AG10803 (cell line): ENCODE measurements at regions not wholly inside any gene's neighbourhood (a gene's known extent, or its start where the extent isn't known, plus 50 kb on each side); places are given as distances from the start of the nearest gene placed in this dataset.

Source experiments
- DNase-seq: peaks from one replicate; pipeline ENCODE4 v3.0.0; 2010; ENCODE audit warnings: low read depth
- H3K4me3 ChIP-seq: 2 replicates; pipeline ENCODE4 v1.5.1; 2011; ENCODE audit warnings: mild to moderate bottlenecking, low read length, control low read depth
- TF ChIP-seq, protein P1 (sequence below): conservative IDR thresholded peaks from 2 replicates; pipeline ENCODE4 v1.5.1; 2011; ENCODE audit warnings: mild to moderate bottlenecking, low read length, control low read depth, inconsistent platforms

DNA sequence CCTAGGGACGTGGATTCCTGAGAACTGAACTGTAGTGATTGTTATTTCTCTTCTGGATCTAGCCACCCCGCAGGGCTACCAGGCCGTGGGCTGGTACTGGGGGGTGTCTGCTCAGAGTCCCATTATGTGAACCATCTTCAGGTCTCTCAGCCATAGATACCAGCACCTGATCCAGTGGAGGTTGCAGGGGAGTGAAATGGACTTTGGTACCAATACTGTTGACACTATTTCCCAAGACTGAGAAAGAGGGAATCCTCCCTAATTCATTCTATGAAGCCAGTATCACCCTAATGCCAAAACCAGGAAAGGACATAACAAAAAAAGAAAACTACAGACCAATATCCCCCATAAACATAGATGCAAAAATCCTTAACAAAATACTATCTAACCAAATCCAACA lies 237.0 kb upstream of the AGTR1 start:
- no peak for DNase-seq
- H3K4me3 ChIP-seq, result no peak overlapping the region
- TF ChIP-seq, protein P1, sequence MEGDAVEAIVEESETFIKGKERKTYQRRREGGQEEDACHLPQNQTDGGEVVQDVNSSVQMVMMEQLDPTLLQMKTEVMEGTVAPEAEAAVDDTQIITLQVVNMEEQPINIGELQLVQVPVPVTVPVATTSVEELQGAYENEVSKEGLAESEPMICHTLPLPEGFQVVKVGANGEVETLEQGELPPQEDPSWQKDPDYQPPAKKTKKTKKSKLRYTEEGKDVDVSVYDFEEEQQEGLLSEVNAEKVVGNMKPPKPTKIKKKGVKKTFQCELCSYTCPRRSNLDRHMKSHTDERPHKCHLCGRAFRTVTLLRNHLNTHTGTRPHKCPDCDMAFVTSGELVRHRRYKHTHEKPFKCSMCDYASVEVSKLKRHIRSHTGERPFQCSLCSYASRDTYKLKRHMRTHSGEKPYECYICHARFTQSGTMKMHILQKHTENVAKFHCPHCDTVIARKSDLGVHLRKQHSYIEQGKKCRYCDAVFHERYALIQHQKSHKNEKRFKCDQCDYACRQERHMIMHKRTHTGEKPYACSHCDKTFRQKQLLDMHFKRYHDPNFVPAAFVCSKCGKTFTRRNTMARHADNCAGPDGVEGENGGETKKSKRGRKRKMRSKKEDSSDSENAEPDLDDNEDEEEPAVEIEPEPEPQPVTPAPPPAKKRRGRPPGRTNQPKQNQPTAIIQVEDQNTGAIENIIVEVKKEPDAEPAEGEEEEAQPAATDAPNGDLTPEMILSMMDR, result no peak

DNA sequence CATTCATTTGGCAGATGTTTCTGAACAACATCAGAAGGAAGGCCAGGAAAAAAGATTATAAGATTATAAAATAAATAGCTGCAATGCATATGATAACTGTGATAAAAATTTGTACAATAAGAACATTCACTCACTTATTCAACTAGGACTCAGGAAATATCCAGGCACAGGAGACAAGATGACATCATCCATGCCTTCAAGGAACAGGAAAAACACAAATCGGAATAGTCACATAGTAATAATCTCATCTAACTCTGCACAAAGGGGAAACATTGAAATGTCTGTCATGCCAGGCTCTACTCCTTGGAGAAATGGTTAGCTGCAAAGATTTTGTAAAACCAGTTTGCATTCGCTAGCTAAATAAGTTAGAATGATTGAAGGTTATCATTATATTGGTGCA lies 233.5 kb upstream of the AGTR1 start:
- DNase-seq, result no peak
- TF ChIP-seq, protein P1, result no peak
- no peak overlapping the region for H3K4me3 ChIP-seq

DNA sequence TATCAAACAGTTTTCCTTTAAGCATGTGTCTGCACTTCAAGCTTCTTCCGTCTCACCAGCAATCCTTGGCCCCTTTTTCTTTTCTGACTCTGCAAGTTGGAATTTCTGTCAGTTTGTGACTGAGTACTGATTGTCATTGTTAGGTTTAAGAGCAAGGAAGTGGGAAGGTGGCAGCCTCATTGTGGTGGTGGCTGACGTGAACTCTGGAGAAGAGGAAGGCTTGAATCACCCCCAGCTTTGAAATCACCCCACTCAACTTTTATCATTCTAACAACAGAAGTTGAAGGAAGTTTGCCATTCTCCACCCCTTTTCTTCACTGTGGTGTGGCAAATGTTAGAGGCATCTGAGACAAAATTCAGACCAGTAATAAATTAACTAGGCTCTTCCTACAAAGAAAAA lies 231.6 kb upstream of the AGTR1 start:
- no peak overlapping the region for H3K4me3 ChIP-seq
- TF ChIP-seq, protein P1, result no peak
- peak; percentile 51 for DNase-seq

DNA sequence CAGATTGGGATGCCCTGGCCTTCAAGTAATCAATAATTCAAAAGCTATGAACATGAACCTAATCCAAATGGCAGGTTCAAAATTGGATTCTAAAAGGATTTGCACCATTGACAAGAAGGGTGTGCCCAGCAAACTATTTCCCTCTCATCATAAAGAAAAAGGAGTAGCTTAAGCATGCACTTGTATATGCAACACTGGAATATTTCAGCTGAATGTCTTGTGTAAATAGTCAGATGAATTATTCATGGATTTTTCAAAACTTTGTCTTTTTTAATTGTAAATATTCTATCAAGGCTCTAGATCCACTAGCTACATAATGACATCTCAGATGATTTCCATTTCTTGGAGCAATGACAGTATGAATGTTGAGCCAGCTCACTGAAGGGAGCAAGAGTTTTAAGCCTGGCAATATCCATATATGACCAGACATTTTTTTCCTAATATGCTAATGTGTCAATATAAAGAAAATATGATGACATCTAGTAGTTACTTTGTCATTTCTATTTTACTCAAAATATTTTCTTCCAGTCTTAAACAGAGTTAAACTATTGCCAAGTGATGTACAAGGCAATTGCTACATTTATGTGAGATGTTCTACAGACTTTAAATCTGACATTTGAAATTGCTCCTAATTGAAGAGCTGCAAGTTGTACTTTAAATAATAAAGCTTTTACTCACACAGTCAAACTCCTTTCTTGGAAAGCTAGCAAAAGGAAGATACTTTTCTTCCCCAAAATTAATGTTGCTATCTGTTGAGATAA lies 230.5 kb upstream of the AGTR1 start:
- DNase-seq, result no peak

DNA sequence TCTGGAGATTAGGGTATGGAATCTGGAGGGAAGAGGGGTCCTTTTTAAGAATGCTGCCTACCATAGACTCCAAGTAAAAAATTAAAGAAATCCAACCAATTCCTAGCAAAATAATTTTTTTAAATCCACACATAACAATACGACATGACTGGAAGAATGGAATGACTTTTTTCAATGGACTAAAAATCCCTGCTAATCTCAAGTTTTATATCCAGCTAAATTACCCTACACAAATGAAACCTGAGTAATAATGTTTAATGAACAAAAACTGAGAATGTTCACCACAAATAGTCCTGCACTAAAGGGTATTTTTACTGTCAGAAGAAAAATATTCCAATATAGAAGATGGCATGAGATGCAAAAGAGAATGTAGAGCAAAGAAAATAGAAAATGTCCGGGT lies 220.3 kb upstream of the AGTR1 start:
- DNase-seq, result no peak
- no peak overlapping the region for H3K4me3 ChIP-seq
- TF ChIP-seq, protein P1, result no peak

More for the DNA sequence above, 230.5 kb upstream of the AGTR1 start:
- no peak overlapping the region for H3K4me3 ChIP-seq
- TF ChIP-seq, protein P1, result no peak

DNA sequence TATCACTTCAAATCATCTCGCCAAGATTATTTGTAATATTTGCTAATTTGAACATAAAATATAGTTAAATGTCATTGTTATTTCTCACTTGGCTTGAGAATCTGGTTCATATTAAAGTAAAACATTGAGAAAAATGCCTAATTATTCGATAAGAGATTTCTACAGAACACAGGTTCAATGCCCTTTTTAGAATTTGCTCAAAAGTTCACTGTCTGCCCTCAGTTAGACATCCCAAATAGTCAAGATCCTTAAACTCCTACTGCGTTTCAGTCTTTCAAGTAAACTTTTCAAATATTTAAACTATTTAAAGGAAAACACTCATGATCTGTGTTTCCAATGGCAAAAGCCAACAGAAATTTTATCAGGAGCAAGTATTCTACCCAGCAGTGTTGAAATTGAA lies 204.1 kb upstream of the AGTR1 start:
- H3K4me3 ChIP-seq, result no peak overlapping the region
- DNase-seq, result no peak
- TF ChIP-seq, protein P1, result no peak

DNA sequence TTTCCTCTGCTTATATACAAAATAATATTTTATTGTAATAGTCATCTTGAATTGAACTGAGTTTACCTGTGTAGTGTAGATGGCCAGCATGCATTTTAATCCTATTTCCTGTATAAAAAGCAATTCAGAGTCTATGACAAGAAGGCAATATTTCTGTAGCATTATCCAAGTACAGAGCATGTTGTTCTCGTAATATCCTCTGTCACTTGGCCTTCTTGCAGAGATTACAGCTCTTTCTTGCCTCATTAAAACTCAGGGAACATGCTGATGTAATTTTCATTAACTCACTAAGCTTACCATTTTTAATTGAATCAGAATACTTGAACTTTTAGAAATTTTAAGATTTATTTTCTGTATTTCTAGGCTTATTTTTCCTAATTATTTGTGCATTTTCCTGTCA lies 203.3 kb upstream of the AGTR1 start:
- no peak overlapping the region for H3K4me3 ChIP-seq
- TF ChIP-seq, protein P1, result no peak
- DNase-seq, result no peak
